ENCODE measurements at regions not wholly inside any gene's neighbourhood (a gene's known extent, or its start where the extent isn't known, plus 50 kb on each side); places are given as distances from the start of the nearest gene placed in this dataset.

DNA sequence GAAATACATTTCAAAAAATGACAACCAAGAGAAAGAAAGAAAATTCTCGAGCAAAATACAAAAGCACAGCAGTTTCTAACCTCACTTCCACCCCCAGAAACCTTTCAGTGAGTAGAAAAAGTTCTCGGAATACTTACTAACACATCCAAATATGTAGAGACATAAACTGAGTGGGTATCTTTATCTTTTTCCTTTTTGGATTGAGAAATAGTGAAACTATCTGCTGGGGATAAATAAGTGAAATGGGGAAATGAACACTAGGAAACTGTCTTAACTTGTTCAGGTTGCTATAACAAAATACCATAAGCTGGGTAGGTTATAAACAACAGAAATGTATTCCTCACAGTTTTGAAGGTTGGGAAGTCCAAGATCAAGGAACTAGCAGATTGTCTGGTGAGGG is 72.0 kb downstream of the VCAM1 start:
- TF ChIP-seq, protein P1, sequence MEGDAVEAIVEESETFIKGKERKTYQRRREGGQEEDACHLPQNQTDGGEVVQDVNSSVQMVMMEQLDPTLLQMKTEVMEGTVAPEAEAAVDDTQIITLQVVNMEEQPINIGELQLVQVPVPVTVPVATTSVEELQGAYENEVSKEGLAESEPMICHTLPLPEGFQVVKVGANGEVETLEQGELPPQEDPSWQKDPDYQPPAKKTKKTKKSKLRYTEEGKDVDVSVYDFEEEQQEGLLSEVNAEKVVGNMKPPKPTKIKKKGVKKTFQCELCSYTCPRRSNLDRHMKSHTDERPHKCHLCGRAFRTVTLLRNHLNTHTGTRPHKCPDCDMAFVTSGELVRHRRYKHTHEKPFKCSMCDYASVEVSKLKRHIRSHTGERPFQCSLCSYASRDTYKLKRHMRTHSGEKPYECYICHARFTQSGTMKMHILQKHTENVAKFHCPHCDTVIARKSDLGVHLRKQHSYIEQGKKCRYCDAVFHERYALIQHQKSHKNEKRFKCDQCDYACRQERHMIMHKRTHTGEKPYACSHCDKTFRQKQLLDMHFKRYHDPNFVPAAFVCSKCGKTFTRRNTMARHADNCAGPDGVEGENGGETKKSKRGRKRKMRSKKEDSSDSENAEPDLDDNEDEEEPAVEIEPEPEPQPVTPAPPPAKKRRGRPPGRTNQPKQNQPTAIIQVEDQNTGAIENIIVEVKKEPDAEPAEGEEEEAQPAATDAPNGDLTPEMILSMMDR (IDR thresholded peaks at IDR 0.05; ENCODE audit: extremely low read depth in 1 of 2, insufficient read depth in 1 of 2, low read depth in 1 of 2, low read length in 2 of 2), result no peak
- no peak for TF ChIP-seq EZH2 (IDR thresholded peaks at IDR 0.05; ENCODE audit: borderline replicate concordance, low read depth, low read length, severe bottlenecking)
- no peak for TF ChIP-seq POLR2A (IDR thresholded peaks at IDR 0.05; ENCODE audit: low read depth, low read length)
- TF ChIP-seq MYC (IDR thresholded peaks at IDR 0.05; ENCODE audit: low read depth, low read length), result no peak
- TF ChIP-seq POLR2AphosphoS5 (IDR thresholded peaks at IDR 0.05; ENCODE audit: insufficient read depth, low read depth, low read length), result no peak
- TF ChIP-seq, protein P2, sequence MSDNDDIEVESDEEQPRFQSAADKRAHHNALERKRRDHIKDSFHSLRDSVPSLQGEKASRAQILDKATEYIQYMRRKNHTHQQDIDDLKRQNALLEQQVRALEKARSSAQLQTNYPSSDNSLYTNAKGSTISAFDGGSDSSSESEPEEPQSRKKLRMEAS (IDR thresholded peaks at IDR 0.05; ENCODE audit: insufficient read depth, insufficient read length), result no peak
- no peak for TF ChIP-seq FOS (IDR thresholded peaks at IDR 0.05; ENCODE audit: borderline replicate concordance, insufficient read depth, low read length)
- TF ChIP-seq GATA2 (IDR thresholded peaks at IDR 0.05; ENCODE audit: insufficient read depth, insufficient read length, low read depth, low read length), result no peak
- no peak for TF ChIP-seq JUN (IDR thresholded peaks at IDR 0.05; ENCODE audit: borderline replicate concordance, insufficient read depth, insufficient read length, low read depth)

Data from endothelial cell of umbilical vein (primary cell).